OCI-LY7 (cell line): ENCODE measurements at regions not wholly inside any gene's neighbourhood (a gene's known extent, or its start where the extent isn't known, plus 50 kb on each side); places are given as distances from the start of the nearest gene placed in this dataset.
A peak's percentile ranks its signal among the peaks of the same experiment; 100 is the strongest.

Experiments used
- BruUV-seq: library from RNA; stranded (reverse); fragments of 400-500 nt; replicated peaks from 2 replicates; lab custom pipeline; 2021; lab: Mats Ljungman, UMichigan
- CTCF ChIA-PET: fragments of 300-600 bp; sonication (Branson Sonifier 250); formaldehyde crosslinking; loops from one replicate; lab custom pipeline; 2022; ENCODE audit warnings: antibody characterized with exemption; ENCODE audit not compliant: unreplicated experiment; lab: Charles Lee
- POLR2A ChIA-PET: fragments of 300-600 bp; sonication (Branson Sonifier 250); formaldehyde crosslinking; loops from one replicate; lab custom pipeline; 2022; ENCODE audit warnings: antibody characterized with exemption; lab: Charles Lee
- DNase-seq: peaks from one replicate; pipeline ENCODE4 v3.0.0-alpha.2; 2015; ENCODE audit warnings: low spot score
- H2AFZ ChIP-seq: fragments of 200-600 bp; sonication (generic), shearing (Covaris generic); 2 replicates; pipeline ENCODE4 v1.6.1; 2014; ENCODE audit warnings: mild to moderate bottlenecking, antibody characterized with exemption, low read length, moderate library complexity
- H3K27ac ChIP-seq: fragments of 200-600 bp; sonication (generic); 2 replicates; pipeline ENCODE4 v1.5.1; 2014; ENCODE audit warnings: mixed run types, low read depth, mild to moderate bottlenecking, moderate library complexity, low read length, inconsistent platforms; ENCODE audit not compliant: poor library complexity, severe bottlenecking
- H3K36me3 ChIP-seq: fragments of 200-600 bp; sonication (generic); 2 replicates; pipeline ENCODE4 v1.6.1; 2014; ENCODE audit warnings: mild to moderate bottlenecking, antibody characterized with exemption, low read length, moderate library complexity, mixed read lengths; ENCODE audit not compliant: insufficient read depth
- H3K4me1 ChIP-seq: fragments of 200-600 bp; sonication (generic); 2 replicates; pipeline ENCODE4 v1.5.1; 2014; ENCODE audit warnings: mild to moderate bottlenecking, low read length; ENCODE audit not compliant: insufficient read depth, poor library complexity, severe bottlenecking
- H3K4me2 ChIP-seq: fragments of 200-600 bp; sonication (generic); 2 replicates; pipeline ENCODE4 v1.6.1; 2014; ENCODE audit warnings: mild to moderate bottlenecking, low read length
- H3K4me3 ChIP-seq: fragments of 200-600 bp; sonication (generic); 2 replicates; pipeline ENCODE4 v1.5.1; 2014; ENCODE audit warnings: mild to moderate bottlenecking, low read depth, low read length; ENCODE audit not compliant: poor library complexity, severe bottlenecking
- H3K79me2 ChIP-seq: fragments of 200-600 bp; sonication (generic); 2 replicates; pipeline ENCODE4 v1.6.1; 2016; ENCODE audit warnings: low read depth, mild to moderate bottlenecking, low read length, moderate library complexity, mixed read lengths; ENCODE audit not compliant: insufficient read depth
- H3K9me2 ChIP-seq: fragments of 200-600 bp; sonication (generic); 2 replicates; pipeline ENCODE4 v1.6.1; 2016; ENCODE audit warnings: mild to moderate bottlenecking, low read length, mixed read lengths; ENCODE audit not compliant: insufficient read depth
- H3K9me3 ChIP-seq: fragments of 200-600 bp; sonication (generic); 2 replicates; pipeline ENCODE4 v1.6.1; 2014; ENCODE audit warnings: mild to moderate bottlenecking, mixed run types, low read length, mixed read lengths
- H4K20me1 ChIP-seq: fragments of 200-600 bp; sonication (generic); 2 replicates; pipeline ENCODE4 v1.6.1; 2014; ENCODE audit warnings: mild to moderate bottlenecking, antibody characterized with exemption, low read length, moderate library complexity, mixed read lengths; ENCODE audit not compliant: insufficient read depth
- CTCF ChIP-seq: fragments of 200-600 bp; sonication (generic); conservative IDR thresholded peaks from 2 replicates; pipeline ENCODE4 v1.5.1; 2014; ENCODE audit warnings: mild to moderate bottlenecking, antibody characterized with exemption, low read length, moderate library complexity, mixed read lengths
- EZH2phosphoT487 ChIP-seq: fragments of 200-600 bp; sonication (generic); IDR thresholded peaks from 2 replicates; pipeline ENCODE4 v1.6.1; 2018; ENCODE audit warnings: low read depth, borderline replicate concordance, mild to moderate bottlenecking, mixed run types, antibody characterized with exemption, low read length, moderate library complexity, mixed read lengths
- intact Hi-C: fragments of 100-400 bp; cut with micrococcal nuclease; formaldehyde crosslinking; loops from one replicate; pipeline ENCODE4 v1.10.0; 2022; ENCODE audit not compliant: unreplicated experiment

DNA sequence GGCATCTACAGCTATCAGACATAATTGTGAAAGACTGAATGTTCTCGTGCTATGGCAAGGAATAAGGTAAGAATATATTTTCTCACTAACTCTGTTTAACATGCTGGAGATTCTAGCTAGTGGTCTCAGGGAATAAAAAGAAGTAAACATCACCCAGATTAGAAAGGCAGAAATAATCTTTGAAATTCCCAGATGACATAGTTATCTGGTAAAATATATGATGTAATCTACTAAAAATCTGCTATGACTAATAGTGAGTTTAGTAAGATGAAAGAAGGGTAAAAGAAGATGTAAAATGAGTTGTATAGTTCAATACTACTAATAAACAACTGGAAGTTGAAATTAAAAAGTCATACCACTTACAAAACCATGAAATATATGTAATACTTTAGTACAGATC is 134.2 kb downstream of the DSC3 start:
- H3K36me3 ChIP-seq = no peaks in the 10 kb centered on the region
- CTCF ChIA-PET = no interaction called here
- intact Hi-C loops = no loop called here
- no peaks in the 10 kb centered on the region for H3K79me2 ChIP-seq
- H2AFZ ChIP-seq = no peak overlapping the region
- no peak overlapping the region for H3K4me3 ChIP-seq
- TF ChIP-seq CTCF (no peak), EZH2phosphoT487 (no peak)
- DNase-seq = no peak
- no TSS peak for BruUV-seq
- no peaks in the 10 kb centered on the region for H3K4me1 ChIP-seq
- H3K9me3 ChIP-seq = no peaks in the 10 kb centered on the region
- no peak overlapping the region for H3K27ac ChIP-seq
- no peaks in the 10 kb centered on the region for H4K20me1 ChIP-seq
- POLR2A ChIA-PET = no interaction called here
- no peak overlapping the region for H3K4me2 ChIP-seq
- H3K9me2 ChIP-seq = no peaks in the 10 kb centered on the region

GRCh38 chr18:30903566-30903965 is 139.0 kb downstream of the DSC3 start:
- no peaks in the 10 kb centered on the region for H3K9me3 ChIP-seq
- H3K27ac ChIP-seq = no peak overlapping the region
- TF ChIP-seq CTCF = no peak
- no peak for TF ChIP-seq EZH2phosphoT487
- ChIA-PET POLR2A (no interaction called here), CTCF (no interaction called here)
- H3K4me2 ChIP-seq = no peak overlapping the region
- H3K4me1 ChIP-seq = no peaks in the 10 kb centered on the region
- no peaks in the 10 kb centered on the region for H3K36me3 ChIP-seq
- no peaks in the 10 kb centered on the region for H3K79me2 ChIP-seq
- DNase-seq = no peak
- no peak overlapping the region for H3K4me3 ChIP-seq
- intact Hi-C loops = no loop called here
- no peaks in the 10 kb centered on the region for H4K20me1 ChIP-seq
- H2AFZ ChIP-seq = no peak overlapping the region
- H3K9me2 ChIP-seq = no peaks in the 10 kb centered on the region
- BruUV-seq = no TSS peak

DNA sequence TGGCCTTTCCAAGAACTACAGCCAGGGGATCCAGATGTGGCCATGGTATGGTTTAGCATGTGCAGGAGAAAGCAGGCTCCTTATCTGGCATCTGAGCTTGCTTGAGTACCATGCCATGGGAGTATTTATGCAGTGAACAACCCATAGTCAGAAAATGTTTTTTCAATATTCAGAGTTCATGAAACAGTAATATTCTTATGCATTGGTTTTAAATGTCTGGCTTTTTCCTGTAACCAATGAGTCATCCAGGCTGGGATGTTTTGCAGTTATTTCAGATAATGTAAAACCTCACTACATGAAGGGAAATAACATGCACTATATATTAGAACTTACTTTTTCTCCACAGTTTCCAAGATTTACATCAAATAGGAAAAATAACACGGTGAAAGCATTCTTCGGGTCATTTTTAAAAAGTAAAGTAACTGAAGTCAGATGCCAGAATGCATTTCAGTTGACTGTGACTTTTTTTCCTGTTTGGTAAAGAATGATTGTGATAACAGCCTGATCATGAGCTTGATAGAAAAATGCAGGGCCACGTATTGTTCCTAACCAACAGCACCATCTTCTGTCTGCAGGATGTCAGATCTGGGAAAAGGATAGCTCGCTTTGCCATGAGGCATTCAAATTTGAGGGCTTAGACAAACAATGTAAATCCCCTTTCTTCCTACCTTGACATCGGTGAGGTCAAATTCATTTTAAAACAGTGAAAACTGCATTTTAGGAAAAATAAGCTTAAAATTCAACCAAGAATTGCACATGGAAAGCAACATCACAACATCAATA is 152.8 kb downstream of the DSC3 start:
- ChIA-PET POLR2A (interaction anchor here (0.7 kb wide), 1 partner anchor 121 kb away, joined by 3 read pairs; no protein-coding TSS in a partner anchor), CTCF (no interaction called here)
- Histone ChIP-seq H2AFZ (no peak overlapping the region), H3K4me3 (no peak overlapping the region), H3K27ac (no peak overlapping the region), H4K20me1 (no peaks in the 10 kb centered on the region), H3K4me1 (no peaks in the 10 kb centered on the region), H3K9me3 (no peaks in the 10 kb centered on the region), H3K4me2 (no peak overlapping the region), H3K79me2 (no peaks in the 10 kb centered on the region), H3K36me3 (no peaks in the 10 kb centered on the region), H3K9me2 (no peaks in the 10 kb centered on the region)
- intact Hi-C loops = no loop called here
- DNase-seq = peak; percentile 0
- BruUV-seq = no TSS peak
- no peak for TF ChIP-seq EZH2phosphoT487
- TF ChIP-seq CTCF = peak; percentile 24; the same call in 1 of the 2 replicates
